ENCODE measurements at regions not wholly inside any gene's neighbourhood (a gene's known extent, or its start where the extent isn't known, plus 50 kb on each side); places are given as distances from the start of the nearest gene placed in this dataset.
A peak's percentile ranks its signal among the peaks of the same experiment; 100 is the strongest.

GRCh38 chr17:68734931-68735330 lies 133.8 kb upstream of the FAM20A start:
- Histone ChIP-seq H3K36me3 (ENCODE audit: low read depth) (no peaks in the 10 kb centered on the region), H3K4me1 (ENCODE audit: low read depth) (no peaks in the 10 kb centered on the region), H3K4me3 (no peak overlapping the region), H3K9me3 (no peaks in the 10 kb centered on the region)
- no peak for DNase-seq
- intact Hi-C loops (cut with DNase I, micrococcal nuclease), result no loop called here
- no peak for TF ChIP-seq CTCF (IDR thresholded peaks at IDR 0.05)
- ATAC-seq, result no peak

- H3K4me3 ChIP-seq, result no peak overlapping the region
- ATAC-seq (no peak), DNase-seq (no peak)
- no peaks in the 10 kb centered on the region for H3K4me1 ChIP-seq (ENCODE audit: low read depth)
- no peaks in the 10 kb centered on the region for H3K36me3 ChIP-seq (ENCODE audit: low read depth)
- H3K9me3 ChIP-seq, result no peaks in the 10 kb centered on the region
- intact Hi-C loops (cut with DNase I, micrococcal nuclease), result no loop called here
- TF ChIP-seq CTCF (IDR thresholded peaks at IDR 0.05), result no peak
Measured at GRCh38 chr17:68734187-68734900, 133.2 kb upstream of the FAM20A start.

- ATAC-seq (peak; percentile 18), DNase-seq (no peak)
- H3K36me3 ChIP-seq (ENCODE audit: low read depth), result no peaks in the 10 kb centered on the region
- H3K9me3 ChIP-seq, result no peaks in the 10 kb centered on the region
- no peaks in the 10 kb centered on the region for H3K4me1 ChIP-seq (ENCODE audit: low read depth)
- intact Hi-C loops (cut with DNase I, micrococcal nuclease), result no loop called here
- H3K4me3 ChIP-seq, result no peak overlapping the region
- TF ChIP-seq CTCF (IDR thresholded peaks at IDR 0.05), result no peak
Measured at GRCh38 chr17:68733241-68734176, 132.3 kb upstream of the FAM20A start.

- intact Hi-C loops (cut with DNase I, micrococcal nuclease), result no loop called here
- ATAC-seq, result no peak
- DNase-seq, result no peak
- H3K36me3 ChIP-seq (ENCODE audit: low read depth), result no peaks in the 10 kb centered on the region
- no peak for TF ChIP-seq CTCF (IDR thresholded peaks at IDR 0.05)
- H3K4me1 ChIP-seq (ENCODE audit: low read depth), result no peaks in the 10 kb centered on the region
- H3K9me3 ChIP-seq, result no peaks in the 10 kb centered on the region
- H3K4me3 ChIP-seq, result no peak overlapping the region
Measured at GRCh38 chr17:68732301-68732749, 131.2 kb upstream of the FAM20A start.

- DNase-seq, result no peak
- Histone ChIP-seq H3K4me3 (no peak overlapping the region), H3K9me3 (no peaks in the 10 kb centered on the region), H3K36me3 (ENCODE audit: low read depth) (no peaks in the 10 kb centered on the region), H3K4me1 (ENCODE audit: low read depth) (no peaks in the 10 kb centered on the region)
- no peak for TF ChIP-seq CTCF (IDR thresholded peaks at IDR 0.05)
- intact Hi-C loops (cut with DNase I, micrococcal nuclease), result no loop called here
- no peak for ATAC-seq
Measured at GRCh38 chr17:68731465-68731864, 130.3 kb upstream of the FAM20A start.

Measured in mucosa of descending colon (tissue), 3 donors.